ENCODE measurements at regions not wholly inside any gene's neighbourhood (a gene's known extent, or its start where the extent isn't known, plus 50 kb on each side); places are given as distances from the start of the nearest gene placed in this dataset.

DNA sequence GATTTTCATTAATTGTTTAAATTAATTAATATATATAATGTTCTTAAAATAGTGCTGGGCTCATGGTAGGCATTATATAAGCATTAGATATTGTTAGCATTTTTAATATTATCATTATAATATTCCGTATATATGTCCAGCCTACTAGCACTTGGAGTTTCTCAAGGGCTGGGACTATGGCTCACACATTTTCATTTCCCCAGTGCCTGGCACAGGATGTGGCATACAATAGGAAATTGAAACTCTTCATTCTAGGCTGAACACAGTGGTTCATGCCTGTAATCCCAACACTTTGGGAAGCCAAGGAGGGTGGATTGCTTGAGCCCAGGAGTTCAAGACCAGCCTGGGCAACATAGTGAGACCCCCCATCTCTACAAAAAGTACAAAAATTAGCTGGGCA is 170.4 kb downstream of the RSL24D1 start:
- no peak for DNase-seq (ENCODE audit: low read depth in 2 of 2)

GRCh38 chr15:55017635-55018034 is 179.1 kb downstream of the RSL24D1 start:
- no peak for DNase-seq (ENCODE audit: low read depth in 2 of 2)

DNA sequence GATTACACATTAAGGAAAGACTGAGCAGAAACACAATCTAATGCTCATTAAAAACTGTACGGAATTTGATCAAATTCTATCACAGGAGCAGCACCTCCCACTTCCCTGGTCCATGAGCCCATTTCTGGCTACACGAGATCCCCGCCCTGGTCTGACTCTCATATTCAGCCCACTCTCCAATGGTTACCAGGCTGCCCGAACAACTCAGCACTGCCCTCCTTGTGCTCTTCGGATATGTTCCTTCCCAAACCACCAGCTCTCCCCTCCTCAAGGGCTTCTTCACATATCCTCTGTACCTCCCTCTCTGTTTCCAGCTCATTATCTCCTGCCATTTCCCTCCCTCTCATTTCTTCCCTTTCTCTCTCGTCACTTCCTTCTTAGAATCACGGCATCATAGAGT is 180.5 kb downstream of the RSL24D1 start:
- no peak for DNase-seq (ENCODE audit: low read depth in 2 of 2)

DNA sequence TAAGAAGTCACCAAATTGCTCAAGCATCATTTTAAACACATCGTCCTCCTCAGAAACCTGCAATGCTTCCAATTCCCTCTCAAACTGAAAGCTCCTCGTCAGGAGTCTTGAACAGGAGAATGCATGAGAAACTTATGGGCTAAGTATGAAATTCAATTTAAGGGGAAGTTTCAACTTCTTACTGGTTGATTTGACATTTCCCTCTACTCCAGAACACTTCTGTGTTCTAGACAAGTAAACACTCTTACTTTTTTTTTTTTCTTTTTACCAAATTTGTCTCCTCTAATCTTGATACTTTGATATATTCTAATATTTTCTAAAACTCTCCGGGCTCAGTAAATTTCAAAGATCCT is 181.7 kb downstream of the RSL24D1 start:
- no peak for DNase-seq (ENCODE audit: low read depth in 2 of 2)

DNA sequence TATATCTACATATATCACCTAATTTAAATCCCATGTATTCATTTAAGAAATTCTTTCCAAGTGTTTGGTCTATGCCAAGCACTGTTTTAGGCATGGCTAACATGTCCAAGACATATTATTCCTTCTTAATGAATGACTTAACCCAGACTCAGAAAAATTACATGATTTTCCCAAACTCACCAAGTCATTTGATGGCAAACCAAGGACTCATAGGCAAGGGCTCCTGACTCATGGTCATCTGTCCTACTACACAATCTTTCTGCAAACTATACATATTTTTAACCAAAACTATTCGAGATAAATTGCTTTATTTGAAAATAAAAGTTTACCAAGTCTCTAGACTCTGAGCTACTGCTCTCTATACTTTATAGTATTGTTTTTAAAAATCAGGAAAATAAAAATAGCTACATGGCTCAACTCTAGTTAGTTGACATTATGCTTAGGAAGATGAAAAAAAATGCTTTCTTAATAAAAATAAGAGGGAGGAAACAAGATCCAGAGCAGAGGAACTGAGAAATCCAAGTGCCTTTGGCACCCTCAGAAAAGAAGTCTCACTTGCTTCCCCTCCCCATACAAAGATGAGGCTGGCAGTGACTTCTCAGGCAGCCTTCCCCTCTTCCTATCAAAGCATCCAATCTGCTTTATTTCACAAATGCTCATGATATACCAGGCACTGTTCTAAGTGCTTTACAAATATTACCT is 182.2 kb downstream of the RSL24D1 start:
- no peak for DNase-seq (ENCODE audit: low read depth in 2 of 2)

DNA sequence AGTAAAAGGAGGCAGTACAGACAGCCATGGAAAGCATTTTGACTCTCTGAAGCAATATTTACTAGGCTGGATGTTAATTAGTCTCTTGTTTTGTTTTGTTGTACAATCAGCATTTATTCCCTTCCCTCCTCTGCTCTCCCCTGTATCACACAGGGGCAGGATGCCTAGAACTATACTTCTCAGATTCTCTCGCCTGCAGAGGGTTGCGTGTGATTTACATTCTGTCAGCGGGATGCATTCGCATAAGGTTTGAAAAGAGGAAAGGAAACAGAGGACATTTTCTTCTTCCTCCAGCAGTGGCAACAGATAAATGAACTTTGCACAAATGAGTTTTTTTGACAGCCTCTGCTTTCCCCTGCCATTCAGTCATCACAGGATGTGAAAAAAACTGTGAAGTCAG is 188.3 kb downstream of the RSL24D1 start:
- DNase-seq (ENCODE audit: low read depth in 2 of 2): no peak

DNA sequence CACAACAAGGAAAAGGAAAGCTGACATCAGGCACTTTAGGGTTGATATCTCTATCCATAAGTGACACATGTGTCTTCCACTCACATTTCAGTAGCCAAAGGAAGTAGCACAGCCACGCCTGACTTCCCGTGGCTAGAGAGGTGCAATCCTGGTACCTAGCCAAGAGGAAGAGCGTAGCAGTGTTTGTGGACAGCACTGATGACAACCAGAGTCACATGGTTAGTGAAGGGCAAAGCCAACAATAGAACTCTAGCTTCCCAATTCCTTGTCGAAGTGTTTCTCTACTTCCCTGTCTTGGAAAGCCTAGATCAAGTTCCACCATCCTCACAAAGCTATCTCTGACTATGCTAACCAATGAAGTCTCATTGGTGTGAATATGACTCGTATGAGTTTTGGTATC is 189.2 kb downstream of the RSL24D1 start:
- DNase-seq (ENCODE audit: low read depth in 2 of 2): no peak

- DNase-seq (ENCODE audit: low read depth in 2 of 2): no peak
These were observed 191.1 kb downstream of the RSL24D1 start for GRCh38 chr15:55005679-55006078.

DNA sequence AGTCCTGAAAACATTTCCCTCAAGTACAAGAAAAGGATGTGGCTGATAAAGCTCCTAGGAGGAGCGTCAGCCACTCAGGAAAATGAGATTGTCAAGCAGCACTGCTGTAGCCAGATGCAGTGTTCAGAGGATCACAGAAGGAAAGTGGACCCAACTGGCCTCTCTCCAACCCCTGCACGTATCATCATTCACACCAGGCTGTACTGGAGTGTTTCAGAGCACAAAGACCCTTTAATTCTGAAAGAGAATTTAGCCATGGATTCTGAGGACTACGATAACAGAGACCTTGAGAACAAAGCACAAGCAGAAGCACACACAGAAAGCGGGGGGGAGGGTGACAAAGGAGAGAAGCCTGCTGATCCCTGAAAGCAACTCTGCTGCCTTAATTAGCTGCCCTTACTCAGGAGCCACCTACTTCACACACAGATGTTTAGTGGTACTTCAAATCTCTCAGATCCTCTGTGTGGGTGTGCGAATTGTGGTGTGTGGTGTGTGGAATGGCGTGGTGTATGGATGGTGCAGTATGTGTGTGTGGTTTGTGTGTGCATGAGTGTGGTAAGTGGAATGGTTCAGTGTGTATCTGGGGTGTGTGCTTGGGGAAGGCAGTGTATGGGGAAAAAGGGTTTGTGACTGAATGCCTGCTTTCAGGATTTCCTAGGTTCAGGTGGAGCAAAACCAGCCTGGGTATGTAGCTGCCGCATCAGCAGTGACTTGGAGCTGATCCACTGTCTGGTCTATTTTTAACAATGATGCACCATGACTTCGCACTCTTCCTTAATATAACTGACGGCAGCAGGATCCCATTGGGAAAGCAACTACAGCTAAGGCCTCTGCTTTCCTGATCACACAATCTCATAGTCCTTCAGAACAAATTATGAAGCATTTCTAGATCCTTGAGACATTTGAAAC is 192.5 kb downstream of the RSL24D1 start:
- no peak for DNase-seq (ENCODE audit: low read depth in 2 of 2)

DNA sequence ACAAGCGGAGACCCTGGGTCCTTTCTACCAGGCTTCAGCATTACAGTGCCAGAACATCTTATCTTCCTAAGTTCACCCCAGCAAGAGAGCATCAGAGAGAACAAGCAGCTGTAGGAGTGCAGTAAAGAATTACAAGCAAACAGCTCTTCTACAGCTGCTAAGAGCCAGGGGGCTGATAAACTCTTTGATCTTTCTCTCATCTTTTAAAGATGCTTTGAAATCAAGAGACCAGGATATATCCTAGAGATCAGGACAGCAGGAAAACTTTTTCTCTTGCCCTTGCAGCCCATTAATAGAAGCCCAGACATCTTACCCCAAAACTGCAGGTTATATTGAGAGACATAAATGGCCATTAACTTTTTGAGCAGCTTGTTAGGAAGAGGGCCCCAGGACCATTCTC is 198.1 kb downstream of the RSL24D1 start:
- no peak for DNase-seq (ENCODE audit: low read depth in 2 of 2)

DNA sequence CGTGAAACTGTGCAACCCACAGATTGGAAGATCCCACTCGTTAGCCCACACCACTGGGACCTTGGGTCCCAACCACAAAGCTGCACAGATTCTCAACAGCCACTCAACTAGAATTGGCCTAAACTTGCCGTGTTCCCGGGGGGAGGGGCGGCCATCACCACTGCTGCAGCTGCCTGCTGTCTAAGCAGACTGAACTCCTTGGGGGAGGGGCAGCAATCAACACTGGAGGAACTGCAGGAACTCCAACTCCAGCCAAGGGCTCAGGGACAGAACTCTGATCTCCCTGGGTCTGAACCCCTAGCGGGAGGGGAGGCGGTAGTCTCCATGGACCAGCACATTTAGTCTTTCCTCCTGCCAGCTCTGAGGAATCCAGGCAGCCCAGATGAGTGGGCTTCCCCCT is 205.9 kb downstream of the RSL24D1 start:
- DNase-seq (ENCODE audit: low read depth in 2 of 2): no peak

- no peak for DNase-seq (ENCODE audit: low read depth in 2 of 2)
These were observed 208.9 kb downstream of the RSL24D1 start for GRCh38 chr15:54987881-54988280.

DNA sequence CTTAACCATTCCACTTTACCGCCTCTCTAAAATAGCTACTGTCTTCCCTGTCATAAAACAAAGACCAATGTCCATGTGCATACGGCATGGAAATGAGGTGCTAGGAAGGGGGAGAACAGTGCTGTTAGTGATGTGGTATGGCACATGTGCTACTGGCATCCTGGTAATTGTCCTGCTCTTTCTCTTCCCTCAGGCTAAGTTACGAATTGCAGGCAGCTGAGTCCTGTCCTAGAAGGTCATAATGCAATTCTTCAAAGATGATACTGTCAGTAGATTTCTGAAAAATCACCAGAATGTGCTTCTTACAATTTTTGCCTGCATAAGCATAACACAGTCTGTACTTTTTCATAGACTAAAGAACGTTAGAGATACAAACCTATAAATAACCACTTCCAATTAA is 216.8 kb downstream of the RSL24D1 start:
- DNase-seq (ENCODE audit: low read depth in 2 of 2): no peak

- no peak for DNase-seq (ENCODE audit: low read depth in 2 of 2)
These were observed 234.1 kb downstream of the RSL24D1 start for GRCh38 chr15:54962637-54963036.

GRCh38 chr15:54960266-54960665 is 236.5 kb downstream of the RSL24D1 start:
- DNase-seq (ENCODE audit: low read depth in 2 of 2): no peak

GRCh38 chr15:54941417-54941816 is 255.3 kb downstream of the RSL24D1 start:
- DNase-seq (ENCODE audit: low read depth in 2 of 2): no peak

DNA sequence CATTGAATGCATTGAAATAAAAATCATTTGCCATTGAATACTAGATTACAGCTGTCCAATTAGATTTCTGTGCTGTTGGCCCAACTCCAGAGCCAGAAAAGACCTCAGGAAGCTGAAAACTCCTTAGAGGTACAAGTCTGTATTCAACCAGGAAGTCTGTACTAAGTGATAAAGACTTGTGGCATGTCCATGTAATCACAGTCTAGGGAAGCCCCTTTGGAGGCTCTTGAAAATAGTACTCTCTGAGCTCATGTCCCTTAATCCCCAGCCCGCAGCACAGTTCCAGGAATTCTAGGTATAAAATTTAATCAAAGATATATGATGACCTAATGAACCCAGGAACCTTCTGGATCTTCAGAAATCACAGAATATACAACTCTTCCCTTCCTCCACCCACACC is 279.4 kb downstream of the RSL24D1 start:
- DNase-seq (ENCODE audit: low read depth in 2 of 2): no peak

- DNase-seq (ENCODE audit: low read depth in 2 of 2): no peak
These were observed 281.4 kb downstream of the RSL24D1 start for GRCh38 chr15:54915380-54915779.

- no peak for DNase-seq (ENCODE audit: low read depth in 2 of 2)
These were observed 312.4 kb downstream of the RSL24D1 start for GRCh38 chr15:54884312-54884711.

GRCh38 chr15:54859982-54860381 is 336.8 kb downstream of the RSL24D1 start:
- DNase-seq (ENCODE audit: low read depth in 2 of 2): no peak

DNA sequence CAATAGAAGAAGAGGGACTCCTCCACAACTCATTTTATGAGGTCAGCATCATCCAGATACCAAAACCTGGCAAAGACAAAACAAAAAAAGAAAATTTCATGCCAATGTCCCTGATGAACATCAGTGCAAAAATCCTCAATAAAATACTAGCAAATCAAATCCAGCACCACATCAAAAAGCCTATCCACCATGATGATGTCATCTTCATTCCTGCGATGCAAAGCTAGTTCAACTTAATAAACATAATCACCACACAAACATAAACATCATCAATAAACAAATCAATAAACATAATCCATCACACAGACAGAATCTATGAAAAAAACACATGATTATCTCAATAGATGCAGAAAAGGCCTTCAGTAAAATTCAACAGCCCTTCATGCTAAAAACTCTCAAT is 342.1 kb downstream of the RSL24D1 start:
- DNase-seq (ENCODE audit: low read depth in 2 of 2): no peak

GRCh38 chr15:54850101-54850500 is 346.6 kb downstream of the RSL24D1 start:
- no peak for DNase-seq (ENCODE audit: low read depth in 2 of 2)

DNA sequence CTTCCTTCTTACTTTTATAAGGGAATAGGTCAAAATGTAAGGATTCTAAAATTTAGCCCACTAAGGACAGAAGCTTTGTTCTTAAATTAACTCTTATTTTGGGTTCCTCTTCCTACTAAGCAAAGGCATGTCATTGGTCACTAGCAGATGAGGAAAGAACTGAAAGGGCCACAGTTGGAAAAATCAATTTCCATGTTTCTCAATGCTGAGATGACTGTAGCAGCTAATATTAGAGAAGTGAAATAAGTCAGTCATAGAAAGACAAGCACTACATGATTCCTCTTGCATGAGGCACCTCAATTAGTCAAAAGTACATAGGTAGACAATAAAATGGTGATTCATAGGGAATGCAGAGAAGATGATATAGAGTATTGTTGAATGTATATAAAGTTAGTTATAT is 353.7 kb downstream of the RSL24D1 start:
- DNase-seq (ENCODE audit: low read depth in 2 of 2): no peak
